SU-DHL-6 (cell line): ENCODE measurements at regions not wholly inside any gene's neighbourhood (a gene's known extent, or its start where the extent isn't known, plus 50 kb on each side); places are given as distances from the start of the nearest gene placed in this dataset.

Experiments
- H2AFZ ChIP-seq: fragments of 200-600 bp; sonication (generic); 2 replicates; pipeline ENCODE4 v1.6.1; 2014; ENCODE audit warnings: low read depth, mild to moderate bottlenecking, moderate library complexity, mixed read lengths, antibody characterized with exemption, low read length; ENCODE audit not compliant: severe bottlenecking
- H3F3A ChIP-seq: fragments of 200-600 bp; shearing (Covaris generic); 2 replicates; pipeline ENCODE4 v1.6.0; 2016; ENCODE audit warnings: antibody characterized with exemption, mild to moderate bottlenecking; ENCODE audit not compliant: insufficient read depth
- H3K27ac ChIP-seq: fragments of 200-600 bp; sonication (generic); 2 replicates; pipeline ENCODE4 v1.5.1; 2016; ENCODE audit warnings: low read depth, mild to moderate bottlenecking, low read length, moderate library complexity, mixed read lengths
- H3K27me3 ChIP-seq: fragments of 200-600 bp; sonication (generic), shearing (Covaris generic); 2 replicates; pipeline ENCODE4 v1.6.0; 2014; ENCODE audit warnings: mild to moderate bottlenecking, low read length
- H3K36me3 ChIP-seq: fragments of 200-600 bp; sonication (generic); 2 replicates; pipeline ENCODE4 v1.6.1; 2014; ENCODE audit warnings: mild to moderate bottlenecking, low read length, mixed read lengths
- H3K4me2 ChIP-seq: fragments of 300-600, 200-600 bp; shearing (Covaris generic), sonication (generic); 2 replicates; pipeline ENCODE4 v1.6.0; 2014; ENCODE audit warnings: low read length, low read depth, mild to moderate bottlenecking; ENCODE audit not compliant: poor library complexity, severe bottlenecking
- H3K4me3 ChIP-seq: fragments of 200-600 bp; sonication (generic); 2 replicates; pipeline ENCODE4 v1.5.1; 2014; ENCODE audit warnings: antibody characterized with exemption, low read length, mild to moderate bottlenecking, mixed read lengths; ENCODE audit not compliant: insufficient read depth, poor library complexity, severe bottlenecking
- H3K79me2 ChIP-seq: fragments of 200-600 bp; sonication (generic); 2 replicates; pipeline ENCODE4 v1.6.1; 2014; ENCODE audit warnings: mild to moderate bottlenecking, low read length, moderate library complexity; ENCODE audit not compliant: insufficient read depth
- H3K9ac ChIP-seq: fragments of 200-600 bp; sonication (generic); 2 replicates; pipeline ENCODE4 v1.7.0; 2014; ENCODE audit warnings: mild to moderate bottlenecking, low read length
- H3K9me2 ChIP-seq: fragments of 200-600 bp; sonication (generic); replicated peaks from 2 replicates; pipeline ENCODE4 v1.6.1; 2014; ENCODE audit warnings: low read length; ENCODE audit not compliant: insufficient read depth
- H3K9me3 ChIP-seq: fragments of 200-600 bp; sonication (generic); 2 replicates; pipeline ENCODE4 v1.6.1; 2014; ENCODE audit warnings: low read length, mixed read lengths; ENCODE audit not compliant: insufficient read depth
- H4K20me1 ChIP-seq: fragments of 200-600 bp; sonication (generic); 2 replicates; pipeline ENCODE4 v1.6.1; 2014; ENCODE audit warnings: low read depth, mild to moderate bottlenecking, antibody characterized with exemption, low read length, moderate library complexity, mixed read lengths
- CTCF ChIP-seq: fragments of 200-600 bp; sonication (generic); IDR thresholded peaks from one replicate; pipeline ENCODE4 v1.5.1; 2017; ENCODE audit warnings: antibody characterized with exemption, mild to moderate bottlenecking, low read length, moderate library complexity; ENCODE audit not compliant: insufficient read depth, poor library complexity, severe bottlenecking
- EZH2phosphoT487 ChIP-seq: fragments of 200-600 bp; sonication (generic), shearing (Covaris generic); conservative IDR thresholded peaks from 2 replicates; pipeline ENCODE4 v1.6.1; 2018; ENCODE audit warnings: mild to moderate bottlenecking, antibody characterized with exemption, low read length, moderate library complexity, mixed read lengths

- Histone ChIP-seq H2AFZ (no peak overlapping the region), H3K27ac (no peak overlapping the region), H3K4me3 (no peak overlapping the region), H3K9me2 (no peaks in the 10 kb centered on the region), H3K9ac (no peak overlapping the region), H3K36me3 (no peaks in the 10 kb centered on the region), H4K20me1 (no peaks in the 10 kb centered on the region), H3K9me3 (no peaks in the 10 kb centered on the region), H3K79me2 (no peaks in the 10 kb centered on the region), H3K27me3 (no peaks in the 10 kb centered on the region), H3K4me2 (no peak overlapping the region), H3F3A (no peaks in the 10 kb centered on the region)
- TF ChIP-seq EZH2phosphoT487 (no peak), CTCF (no peak)
Measured at GRCh38 chr1:204817341-204817740, 53.3 kb upstream of the NFASC start.

DNA sequence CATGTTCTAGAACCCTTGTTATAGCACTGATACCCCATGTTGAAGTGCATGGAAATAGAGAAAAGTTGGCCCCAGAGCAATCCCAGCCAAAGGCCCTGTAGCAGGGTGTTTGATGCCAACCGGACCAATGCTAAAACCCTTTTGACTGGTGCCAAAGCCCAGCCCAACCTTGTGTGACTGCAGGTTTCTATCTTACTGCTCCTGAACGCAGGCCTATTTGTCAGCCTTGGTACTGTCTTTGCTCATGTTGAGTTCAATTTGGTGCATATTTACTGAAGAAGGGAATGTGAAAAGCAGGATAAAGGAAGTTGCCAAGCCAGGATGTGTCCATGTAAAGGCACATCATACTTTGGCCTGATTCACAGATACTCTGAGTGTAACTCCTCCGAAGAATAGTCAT is 51.7 kb upstream of the NFASC start:
- Histone ChIP-seq H3K4me2 (no peak overlapping the region), H4K20me1 (no peaks in the 10 kb centered on the region), H3K9ac (no peak overlapping the region), H3K79me2 (no peaks in the 10 kb centered on the region), H2AFZ (no peak overlapping the region), H3K9me3 (no peaks in the 10 kb centered on the region), H3K27me3 (no peaks in the 10 kb centered on the region), H3K9me2 (no peaks in the 10 kb centered on the region), H3K27ac (no peak overlapping the region), H3K36me3 (no peaks in the 10 kb centered on the region), H3F3A (no peaks in the 10 kb centered on the region), H3K4me3 (no peak overlapping the region)
- TF ChIP-seq EZH2phosphoT487: no peak
- no peak for TF ChIP-seq CTCF

DNA sequence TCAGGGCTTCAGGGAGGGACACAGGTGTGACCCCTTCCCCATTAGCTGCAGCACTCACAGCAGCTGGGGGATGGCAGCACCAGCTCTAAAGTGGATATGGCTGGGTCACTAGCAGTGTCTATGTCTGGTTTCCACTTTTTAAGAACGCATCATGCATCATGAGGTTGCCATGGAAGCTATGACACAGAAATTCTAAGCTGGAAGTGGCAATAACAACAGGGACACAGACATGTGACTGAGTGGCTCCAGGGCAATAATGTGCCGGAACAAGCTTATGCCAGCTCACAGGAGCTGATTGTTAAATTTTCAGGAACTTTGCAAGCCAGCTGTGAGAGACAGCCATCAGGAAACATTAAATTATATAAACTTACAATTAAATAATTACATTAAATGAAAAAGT is 51.2 kb upstream of the NFASC start:
- Histone ChIP-seq H3K9me2 (no peaks in the 10 kb centered on the region), H3K27me3 (no peaks in the 10 kb centered on the region)

More for the DNA sequence above, 51.2 kb upstream of the NFASC start:
- H3K9me3 ChIP-seq: no peaks in the 10 kb centered on the region
- H3K27ac ChIP-seq: no peak overlapping the region
- TF ChIP-seq EZH2phosphoT487 (no peak), CTCF (no peak)
- H3K36me3 ChIP-seq: no peaks in the 10 kb centered on the region
- no peaks in the 10 kb centered on the region for H4K20me1 ChIP-seq
- no peak overlapping the region for H2AFZ ChIP-seq
- no peak overlapping the region for H3K4me2 ChIP-seq
- H3K9ac ChIP-seq: no peak overlapping the region
- H3K79me2 ChIP-seq: no peaks in the 10 kb centered on the region
- no peaks in the 10 kb centered on the region for H3F3A ChIP-seq
- no peak overlapping the region for H3K4me3 ChIP-seq
